ENCODE measurements at regions not wholly inside any gene's neighbourhood (a gene's known extent, or its start where the extent isn't known, plus 50 kb on each side); places are given as distances from the start of the nearest gene placed in this dataset.

DNA sequence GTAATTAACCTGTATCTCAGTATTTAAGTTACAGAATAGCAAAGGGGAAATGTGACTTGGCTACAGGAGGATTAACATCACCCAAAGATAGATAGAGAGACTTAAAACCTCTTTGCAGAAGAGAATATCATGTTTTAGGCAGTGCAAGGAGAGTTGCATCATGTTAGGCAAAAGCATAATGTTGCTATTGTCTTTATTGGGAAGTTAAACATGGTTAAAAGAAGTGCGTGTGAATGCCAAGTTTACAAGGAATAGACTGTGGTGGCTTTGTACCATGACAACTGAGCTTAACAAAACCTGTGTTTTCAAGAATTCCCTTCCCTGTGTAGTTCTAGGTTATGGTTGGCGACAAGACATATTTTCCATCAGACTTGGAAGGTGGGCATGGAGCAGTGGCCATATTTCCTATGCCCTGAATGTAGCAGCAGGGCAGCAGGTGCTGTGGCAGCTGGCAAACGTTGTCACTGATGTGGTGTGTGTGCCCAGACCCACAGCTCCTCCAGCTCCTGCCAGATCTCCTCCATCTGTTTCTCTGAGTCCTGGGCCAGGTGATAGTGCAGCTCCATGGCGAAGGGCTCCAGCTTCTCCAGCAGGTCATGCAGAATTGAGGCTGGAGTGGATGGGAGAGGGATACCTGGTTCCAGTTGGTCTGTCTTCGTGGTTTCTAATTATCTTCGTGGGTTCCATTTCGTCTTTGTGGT lies 163.3 kb downstream of the QRSL1 start:
- no peak for TF ChIP-seq CTCF (IDR thresholded peaks at IDR 0.05)
- H3K4me1 Mint-ChIP-seq (ENCODE audit: low read depth): no peaks in the 10 kb centered on the region
- H3K4me3 Mint-ChIP-seq: no peak overlapping the region
- no peak for DNase-seq
- H3K27ac Mint-ChIP-seq: no peak overlapping the region
- H3K36me3 Mint-ChIP-seq (ENCODE audit: low read depth): no peaks in the 10 kb centered on the region
- no peaks in the 10 kb centered on the region for H3K9me3 Mint-ChIP-seq
- peaks cover 17% of the 10 kb centered on the region for H3K27me3 Mint-ChIP-seq (ENCODE audit: insufficient read depth)

DNA sequence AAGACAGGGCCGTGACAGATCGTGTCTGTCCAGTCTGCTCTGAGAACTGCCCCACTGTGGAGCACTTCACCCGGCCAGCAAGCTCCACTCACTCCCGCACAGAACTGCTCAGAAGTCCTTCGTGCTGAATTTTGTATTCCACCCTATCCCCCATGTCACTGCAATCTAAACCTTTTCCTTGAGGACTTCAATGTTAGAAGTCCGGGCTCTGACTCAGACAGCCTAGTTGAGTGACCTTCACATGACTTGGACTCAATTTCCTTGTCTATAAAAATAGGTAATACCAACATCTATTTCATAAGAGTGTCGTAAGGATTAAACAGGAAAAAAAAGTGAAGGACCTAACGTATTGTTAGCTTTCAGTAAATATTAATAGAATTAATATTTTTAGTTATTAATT lies 161.6 kb downstream of the QRSL1 start:
- no peak for TF ChIP-seq CTCF (IDR thresholded peaks at IDR 0.05)
- DNase-seq: no peak
- H3K4me3 Mint-ChIP-seq: no peak overlapping the region
- no peaks in the 10 kb centered on the region for H3K9me3 Mint-ChIP-seq
- H3K27ac Mint-ChIP-seq: no peak overlapping the region
- peaks cover 17% of the 10 kb centered on the region for H3K27me3 Mint-ChIP-seq (ENCODE audit: insufficient read depth)
- H3K4me1 Mint-ChIP-seq (ENCODE audit: low read depth): no peaks in the 10 kb centered on the region
- H3K36me3 Mint-ChIP-seq (ENCODE audit: low read depth): no peaks in the 10 kb centered on the region

DNA sequence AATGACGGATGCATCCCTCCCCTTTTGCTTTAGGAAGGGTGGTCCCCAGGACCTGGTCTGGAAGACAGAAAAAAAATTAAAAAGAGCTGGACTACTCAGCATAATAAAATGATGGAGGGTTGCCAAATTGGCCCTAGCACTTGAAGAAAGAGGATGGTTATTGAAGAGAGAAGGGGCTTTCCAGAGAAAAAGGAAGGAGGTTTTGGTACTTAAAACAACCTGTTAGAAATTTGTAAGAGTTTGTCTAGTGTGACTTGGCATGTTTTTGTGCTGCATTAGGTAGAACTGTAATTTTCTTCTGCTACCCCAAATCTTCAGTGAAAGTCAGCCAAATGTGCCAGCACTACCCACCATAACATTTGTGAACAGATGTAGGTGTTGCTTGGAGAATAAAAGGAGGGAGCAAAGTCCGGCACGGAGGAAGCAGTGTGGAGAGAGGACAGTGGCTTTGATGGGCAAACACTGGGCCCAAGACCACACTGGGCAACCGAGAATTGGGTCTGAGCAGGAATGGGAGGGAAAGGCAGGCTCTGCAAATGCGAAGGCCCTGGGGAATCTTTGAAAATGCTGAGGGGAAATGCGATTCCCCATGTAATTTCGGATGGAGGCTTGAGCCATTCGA lies 160.9 kb downstream of the QRSL1 start:
- Mint-ChIP-seq H3K36me3 (ENCODE audit: low read depth) (no peaks in the 10 kb centered on the region), H3K4me3 (no peak overlapping the region), H3K4me1 (ENCODE audit: low read depth) (no peaks in the 10 kb centered on the region), H3K9me3 (no peaks in the 10 kb centered on the region), H3K27ac (no peak overlapping the region), H3K27me3 (ENCODE audit: insufficient read depth) (peaks cover 17% of the 10 kb centered on the region)
- DNase-seq: no peak
- no peak for TF ChIP-seq CTCF (IDR thresholded peaks at IDR 0.05)

DNA sequence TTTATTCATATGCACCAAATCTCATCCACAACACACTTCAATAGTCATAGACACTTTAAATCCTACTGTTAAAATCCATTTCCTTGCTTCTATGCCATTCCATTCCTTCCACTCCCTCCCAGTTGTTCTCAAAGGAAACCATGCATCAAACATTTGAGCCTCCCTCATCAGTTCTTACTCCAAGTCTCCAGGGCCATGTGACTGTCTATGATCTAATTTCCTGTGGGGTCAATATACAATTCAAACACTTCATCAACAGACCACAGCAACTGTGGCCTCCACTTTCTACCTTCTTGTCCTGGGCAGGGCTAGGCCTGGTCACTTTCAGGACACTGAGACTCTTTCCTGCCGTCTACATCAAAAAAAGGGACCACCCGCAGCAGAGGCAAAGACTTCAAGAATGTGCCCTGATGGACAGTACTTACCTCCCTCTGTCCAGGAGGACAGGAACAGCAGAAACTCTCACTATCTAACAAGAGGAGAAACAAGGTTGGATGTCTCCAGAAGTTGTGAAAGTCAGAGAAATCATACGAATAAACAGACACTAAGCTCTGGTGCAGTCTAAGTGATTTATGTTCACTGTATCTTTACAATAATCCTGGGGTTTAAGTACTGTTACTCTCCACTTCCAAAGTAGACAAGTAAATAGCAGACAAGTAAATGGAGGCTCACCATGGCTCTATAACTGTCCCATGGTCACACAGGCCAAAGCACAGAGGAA lies 160.2 kb downstream of the QRSL1 start:
- DNase-seq: no peak
- Mint-ChIP-seq H3K36me3 (ENCODE audit: low read depth) (no peaks in the 10 kb centered on the region), H3K9me3 (no peaks in the 10 kb centered on the region), H3K4me1 (ENCODE audit: low read depth) (no peaks in the 10 kb centered on the region), H3K4me3 (no peak overlapping the region), H3K27ac (no peak overlapping the region), H3K27me3 (ENCODE audit: insufficient read depth) (peaks cover 17% of the 10 kb centered on the region)
- TF ChIP-seq CTCF (IDR thresholded peaks at IDR 0.05): no peak

- Mint-ChIP-seq H3K9me3 (no peaks in the 10 kb centered on the region), H3K36me3 (ENCODE audit: low read depth) (no peaks in the 10 kb centered on the region), H3K27me3 (ENCODE audit: insufficient read depth) (peaks cover 15% of the 10 kb centered on the region), H3K4me1 (ENCODE audit: low read depth) (peaks cover 4% of the 10 kb centered on the region; the same call in 1 of the 2 replicates), H3K4me3 (no peak overlapping the region), H3K27ac (no peak overlapping the region)
- no peak for TF ChIP-seq CTCF (IDR thresholded peaks at IDR 0.05)
- DNase-seq: no peak
Measured at GRCh38 chr6:106788761-106789160, 159.4 kb downstream of the QRSL1 start.

All from HFFc6 (cell line).